HG02763 (cell line): ENCODE measurements at regions not wholly inside any gene's neighbourhood (a gene's known extent, or its start where the extent isn't known, plus 50 kb on each side); places are given as distances from the start of the nearest gene placed in this dataset.
"Not testable (repeated sequence)": the region's sequence is repeated elsewhere in the genome, so short reads cannot be mapped to it uniquely, and the experiment has no call there.

Experiments
- ATAC-seq: cut with Tn5 transposase; IDR thresholded peaks from one replicate; pipeline ENCODE4 v1.9.1; 2021; ENCODE audit warnings: mild to moderate bottlenecking, moderate library complexity; ENCODE audit not compliant: unreplicated experiment

GRCh38 chr5:166906991-166907713 lies 1384.3 kb upstream of the WWC1 start:
- no peak for ATAC-seq

- ATAC-seq = no peak
These were observed 1382.4 kb upstream of the WWC1 start for GRCh38 chr5:166909040-166909439.

DNA sequence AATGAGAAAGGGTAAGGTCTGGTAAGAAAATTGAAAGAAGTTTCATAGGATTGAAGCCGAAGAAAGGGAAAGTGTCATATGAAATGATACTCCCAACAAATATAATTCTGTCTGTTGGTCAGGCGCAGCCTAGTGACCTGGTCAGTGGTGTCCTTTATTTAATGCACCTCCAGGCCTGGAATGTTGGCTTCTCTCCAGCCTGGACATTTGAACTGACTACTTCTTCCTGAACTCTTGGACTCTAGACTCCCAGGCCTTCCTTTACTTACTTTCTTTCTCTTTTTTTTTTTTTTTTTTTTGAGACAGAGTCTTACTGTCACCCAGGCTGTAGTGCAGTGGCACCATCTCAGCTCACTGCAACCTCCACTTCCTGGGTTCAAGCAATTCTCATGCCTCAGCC lies 1381.5 kb upstream of the WWC1 start:
- no peak for ATAC-seq

GRCh38 chr5:166910995-166911394 lies 1380.5 kb upstream of the WWC1 start:
- ATAC-seq = no peak

DNA sequence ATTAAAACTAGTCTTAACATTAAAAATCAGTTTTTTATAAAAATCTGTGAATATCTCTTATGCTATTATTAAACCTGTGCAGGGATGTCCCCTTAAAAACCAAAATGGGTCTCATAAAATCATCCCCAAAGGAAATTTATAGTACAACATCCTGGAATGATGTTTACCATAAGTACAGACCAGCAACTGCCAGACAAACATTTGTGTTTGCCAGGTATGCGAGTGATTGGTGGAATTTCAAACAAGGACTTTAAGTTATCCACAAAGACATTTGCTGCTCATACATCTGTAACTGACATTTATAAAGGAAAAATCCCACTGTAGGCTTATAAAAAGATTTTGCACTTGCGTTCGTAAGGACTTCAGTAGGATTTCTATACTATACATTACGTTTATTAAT lies 1375.4 kb upstream of the WWC1 start:
- ATAC-seq = no peak

- no peak for ATAC-seq
These were observed 1365.3 kb upstream of the WWC1 start for GRCh38 chr5:166926138-166926537.

DNA sequence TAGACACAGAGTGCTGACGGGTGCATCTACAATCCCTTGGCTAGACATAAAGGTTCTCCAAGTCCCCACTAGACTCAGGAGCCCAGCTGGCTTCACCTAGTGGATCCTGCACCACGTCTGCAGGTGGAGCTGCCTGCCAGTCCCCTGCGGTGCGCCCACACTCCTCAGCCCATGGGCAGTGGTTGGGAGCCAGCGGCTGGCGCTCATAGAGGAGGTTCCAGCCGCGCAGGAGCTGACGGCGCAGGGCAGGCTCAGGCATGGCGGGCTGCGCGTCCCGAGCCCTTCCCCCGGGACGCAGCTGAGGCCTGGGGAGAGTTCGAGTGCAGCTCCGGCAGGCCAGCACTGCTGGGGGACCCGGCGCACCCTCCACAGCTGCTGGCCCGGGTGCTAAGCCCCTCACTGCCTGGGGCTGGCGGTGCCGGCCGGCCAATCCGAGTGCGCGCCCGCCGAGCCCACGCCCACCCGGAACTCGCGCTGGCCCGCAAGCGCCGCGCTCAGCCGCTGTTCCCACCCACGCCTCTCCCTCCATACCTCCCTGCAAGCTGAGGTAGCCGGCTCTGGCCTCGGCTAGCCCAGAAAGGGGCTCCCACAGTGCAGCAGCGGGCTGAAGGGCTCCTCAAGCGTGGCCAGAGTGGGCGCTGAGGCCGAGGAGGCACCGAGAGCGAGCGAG lies 1364.5 kb upstream of the WWC1 start:
- not testable (repeated sequence) for ATAC-seq

DNA sequence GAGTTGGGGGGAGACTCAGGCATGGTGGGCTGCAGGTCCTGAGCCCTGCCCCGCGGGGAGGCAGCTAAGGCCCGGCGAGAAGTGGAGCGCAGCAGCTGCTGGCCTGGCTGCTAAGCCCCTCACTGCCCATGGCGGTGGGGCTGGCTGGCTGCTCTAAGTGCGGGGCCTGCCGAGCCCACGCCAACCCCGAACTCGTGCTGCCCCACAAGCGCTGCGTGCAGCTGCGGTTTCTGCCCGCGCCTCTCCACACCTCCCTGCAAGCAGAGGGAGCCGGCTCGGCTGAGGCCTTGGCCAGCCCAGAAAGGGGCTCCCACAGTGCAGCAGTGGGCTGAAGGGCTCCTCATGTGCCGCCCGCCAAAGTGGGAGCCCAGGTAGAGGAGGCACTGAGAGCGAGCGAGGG lies 1355.1 kb upstream of the WWC1 start:
- ATAC-seq = no peak

DNA sequence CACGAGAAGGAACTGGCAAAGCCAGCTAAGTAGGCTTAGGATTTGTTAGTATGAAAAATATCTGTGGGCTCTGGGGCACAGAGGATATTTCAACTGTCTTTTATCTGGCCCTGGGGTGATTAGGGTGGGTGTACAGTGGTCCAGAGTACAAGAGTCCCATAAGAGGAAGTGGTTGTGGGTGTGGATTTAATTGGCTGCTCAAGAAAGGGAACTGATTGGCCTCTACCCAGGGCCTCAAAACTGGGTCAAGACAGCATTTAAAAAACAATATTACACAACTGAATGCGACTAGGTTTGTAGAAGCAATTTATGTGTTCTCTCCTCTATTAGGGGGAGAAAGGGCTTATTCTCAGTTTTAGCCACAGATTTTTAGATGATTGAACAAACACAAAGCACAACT lies 1353.4 kb upstream of the WWC1 start:
- ATAC-seq = no peak

DNA sequence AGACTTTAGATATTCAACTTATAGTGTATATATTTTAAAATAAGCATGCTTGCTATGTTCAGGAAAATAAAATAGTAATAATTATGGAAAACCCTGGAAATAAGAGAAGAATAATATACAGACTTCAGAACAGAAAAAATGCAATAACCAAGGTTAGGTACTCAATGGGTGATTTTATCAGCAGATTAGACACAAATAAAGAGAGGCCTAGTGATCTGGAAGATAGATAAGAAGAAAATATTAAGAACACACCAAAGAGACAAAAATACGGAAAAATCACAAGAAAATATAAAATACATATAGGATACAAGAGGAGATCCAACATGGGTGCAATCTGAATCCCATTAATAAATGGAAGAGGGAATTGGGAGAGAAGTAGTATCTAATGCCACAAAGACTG lies 1348.5 kb upstream of the WWC1 start:
- ATAC-seq = no peak

GRCh38 chr5:166947045-166947444 lies 1344.4 kb upstream of the WWC1 start:
- no peak for ATAC-seq

GRCh38 chr5:166948679-166949078 lies 1342.8 kb upstream of the WWC1 start:
- ATAC-seq = no peak

DNA sequence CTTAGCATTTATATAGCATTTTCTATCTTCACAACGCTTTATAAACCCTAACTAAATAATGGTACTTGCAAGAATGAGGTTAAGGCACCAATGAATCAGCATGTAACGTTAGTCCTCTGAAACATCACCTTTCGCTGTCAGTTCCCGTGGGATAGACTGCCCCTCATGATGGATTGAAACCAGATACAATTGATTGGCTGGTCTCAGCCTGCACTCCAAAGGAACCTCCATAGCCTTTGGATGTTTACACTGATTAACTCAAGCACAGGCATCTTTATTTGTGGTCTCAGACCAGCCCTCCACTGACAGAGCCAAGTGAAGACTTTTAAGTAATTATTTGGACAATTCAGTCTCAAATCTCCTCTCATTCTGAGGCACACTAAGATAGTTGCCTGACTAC lies 1339.4 kb upstream of the WWC1 start:
- ATAC-seq = no peak

DNA sequence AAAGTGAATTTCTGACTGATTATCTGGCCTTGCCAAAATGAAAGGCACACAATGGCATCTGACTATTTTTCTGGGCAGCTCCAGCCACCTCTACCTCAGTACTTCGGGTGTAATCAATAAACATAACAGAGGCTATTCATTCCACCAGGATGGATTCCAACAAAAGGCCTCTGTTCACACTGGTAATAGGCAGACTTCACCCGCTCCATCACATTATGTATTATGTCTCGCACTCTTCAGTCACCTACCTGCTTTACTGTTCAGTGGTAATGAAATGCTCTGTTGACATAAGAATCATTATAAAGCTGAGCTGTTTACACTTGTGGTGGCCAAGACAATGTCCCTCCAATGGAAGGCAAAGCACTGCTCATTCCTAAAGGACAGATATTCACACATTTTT lies 1333.7 kb upstream of the WWC1 start:
- no peak for ATAC-seq

- no peak for ATAC-seq
These were observed 1331.7 kb upstream of the WWC1 start for GRCh38 chr5:166959766-166960165.

DNA sequence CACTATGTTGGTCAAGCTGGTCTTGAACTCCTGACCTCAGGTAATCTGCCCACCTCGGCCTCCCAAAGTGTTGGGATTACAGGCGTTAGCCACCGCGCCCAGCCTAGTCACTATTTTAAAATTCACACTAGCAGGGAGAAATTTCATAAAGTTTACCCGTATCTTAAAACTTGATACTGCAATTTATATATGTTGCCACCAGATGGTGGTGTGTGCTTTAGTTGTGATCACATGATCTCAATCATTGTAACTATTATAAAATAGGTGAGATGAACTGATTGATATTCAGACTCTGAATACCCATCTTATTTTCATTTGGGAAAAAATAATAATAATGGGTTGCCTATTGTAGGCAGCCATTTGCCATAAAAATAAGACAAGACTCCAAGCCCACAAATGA lies 1330.4 kb upstream of the WWC1 start:
- no peak for ATAC-seq

DNA sequence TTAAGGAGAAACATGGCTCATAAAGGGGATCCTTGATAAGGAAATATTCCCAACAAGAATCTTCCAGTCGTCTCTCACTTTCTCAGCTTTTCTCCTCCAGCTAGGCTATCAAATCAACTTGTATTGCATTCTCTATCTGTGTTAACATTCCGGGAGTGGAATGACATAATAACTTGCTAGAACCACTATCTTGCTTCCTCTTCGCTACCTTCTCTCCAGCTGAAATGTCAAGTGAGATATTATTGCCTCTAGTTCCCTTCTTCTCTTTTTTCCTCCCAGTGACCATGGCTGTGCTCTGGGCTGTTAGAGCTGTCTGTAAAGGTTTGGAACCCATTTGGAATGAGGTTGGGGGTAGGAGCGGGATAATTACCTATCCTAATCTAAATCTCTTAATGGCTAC lies 1329.5 kb upstream of the WWC1 start:
- ATAC-seq = no peak

- no peak for ATAC-seq
These were observed 1329.0 kb upstream of the WWC1 start for GRCh38 chr5:166962461-166962860.

DNA sequence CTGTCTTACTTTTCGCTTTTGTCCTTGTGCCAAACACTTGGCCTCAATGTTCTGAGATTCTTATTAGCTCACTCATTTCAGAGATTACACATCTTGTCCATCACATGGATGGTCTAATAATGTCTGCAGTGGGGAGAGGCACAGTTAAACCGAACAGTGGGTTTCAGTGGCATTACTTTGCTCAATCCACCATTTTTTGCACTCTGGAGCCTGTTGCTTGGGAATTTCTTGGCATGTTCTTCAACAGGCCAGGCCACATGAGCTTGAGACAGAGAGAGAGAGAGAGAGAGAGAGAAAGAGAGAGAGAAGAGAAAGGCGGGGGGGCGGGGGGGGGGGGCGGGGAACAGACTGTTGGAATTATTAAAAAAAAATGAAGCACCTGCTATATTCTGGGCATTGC lies 1327.8 kb upstream of the WWC1 start:
- ATAC-seq = no peak

- ATAC-seq = no peak
These were observed 1313.5 kb upstream of the WWC1 start for GRCh38 chr5:166977911-166978422.

DNA sequence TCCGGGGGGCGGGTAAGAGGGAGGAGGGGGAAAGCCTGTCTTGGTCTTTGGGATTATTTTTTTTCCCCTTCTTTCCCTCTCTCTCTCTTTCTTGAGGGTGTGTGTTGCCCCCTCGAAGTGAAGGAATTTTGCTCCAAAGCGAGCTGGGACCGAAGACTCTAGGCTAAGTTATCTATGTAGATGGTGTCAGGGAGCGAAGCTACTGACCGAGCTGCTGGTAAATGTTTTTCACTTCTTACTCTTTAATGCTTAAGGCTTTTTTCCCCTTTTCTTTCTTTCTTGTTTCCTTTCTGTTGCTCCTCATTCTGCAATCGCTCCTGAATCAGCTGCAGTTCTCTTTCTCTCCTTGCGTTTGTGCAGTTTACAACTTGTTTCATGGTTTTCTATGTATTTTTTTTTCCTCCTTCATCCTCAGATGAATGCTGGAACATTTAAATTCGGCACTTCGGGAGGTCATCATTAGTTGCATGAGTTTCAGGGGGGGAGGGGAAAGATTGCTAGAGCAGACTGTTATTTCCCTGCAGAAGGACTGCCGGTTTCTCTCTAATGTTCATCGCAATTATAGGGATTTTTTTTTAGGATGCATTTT lies 1312.0 kb upstream of the WWC1 start:
- ATAC-seq = no peak

- ATAC-seq = no peak
These were observed 1310.8 kb upstream of the WWC1 start for GRCh38 chr5:166980666-166981065.
